NOMO-1 (cell line): ENCODE measurements at regions not wholly inside any gene's neighbourhood (a gene's known extent, or its start where the extent isn't known, plus 50 kb on each side); places are given as distances from the start of the nearest gene placed in this dataset.
"Not testable (repeated sequence)": the region's sequence is repeated elsewhere in the genome, so short reads cannot be mapped to it uniquely, and the experiment has no call there.

ENCODE experiments used
- DNase-seq, 2 experiments: peaks; one replicate each; lab custom pipeline; 2025; ENCODE audit not compliant: unreplicated experiment in 2 of 2; lab: John Stamatoyannopoulos, UW

DNA sequence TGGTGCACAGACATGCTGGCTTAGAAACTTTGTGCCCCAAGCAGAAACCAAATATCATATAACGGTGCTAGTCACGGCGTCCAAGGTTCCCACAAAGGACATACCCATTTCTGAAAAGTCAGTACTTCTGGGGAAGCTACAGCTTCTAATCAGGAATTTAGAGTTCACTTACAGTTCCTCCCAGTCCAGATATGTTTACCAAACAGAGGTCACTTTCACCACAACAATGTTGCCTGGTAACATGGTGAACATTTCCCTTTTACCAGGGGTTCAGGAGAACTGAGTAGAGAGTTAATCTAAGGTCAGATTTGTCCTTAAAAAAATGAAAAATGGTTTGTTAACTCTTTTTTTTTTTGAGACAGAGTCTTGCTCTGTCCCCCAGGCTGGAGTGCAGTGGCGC is 265.9 kb upstream of the MKLN1 start:
- no peak for DNase-seq

DNA sequence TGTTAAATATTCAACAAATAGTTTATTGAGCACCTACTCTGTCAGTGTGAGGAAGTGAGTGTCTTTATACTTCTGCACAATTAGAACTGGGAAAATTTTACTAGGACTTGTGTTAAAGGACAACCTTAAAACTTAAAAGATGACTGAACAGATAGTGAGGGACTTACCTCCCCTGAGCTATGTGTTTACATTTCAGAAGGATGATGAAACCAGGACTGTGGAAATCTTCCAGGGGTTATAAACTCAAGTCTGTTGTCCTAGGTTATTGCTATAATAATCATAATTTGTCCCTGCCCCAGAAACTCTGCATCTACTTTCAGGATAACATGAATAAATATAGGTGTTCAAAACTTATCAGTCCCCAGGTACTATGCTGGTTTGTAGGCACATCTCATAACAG is 261.0 kb upstream of the MKLN1 start:
- DNase-seq, result no peak

DNA sequence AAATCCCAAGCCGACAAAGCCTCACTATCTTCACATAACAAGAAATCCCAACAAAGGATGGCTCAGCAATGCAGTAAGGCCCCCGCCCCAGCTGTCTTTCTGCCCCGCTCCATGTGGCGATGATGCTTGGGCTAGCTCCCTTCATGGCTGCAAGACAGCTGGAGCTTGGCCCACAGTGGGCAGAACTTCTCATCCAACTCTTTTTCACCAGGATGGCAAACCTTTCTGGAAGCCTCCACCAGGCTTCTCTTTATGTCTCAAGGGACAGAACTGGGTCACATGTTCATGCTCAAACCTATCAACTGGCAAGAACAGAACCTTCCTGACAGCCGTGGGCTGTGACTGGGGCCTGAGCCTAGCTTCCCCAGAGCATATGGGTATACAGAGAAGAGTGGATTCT is 260.5 kb upstream of the MKLN1 start:
- DNase-seq, result no peak

DNA sequence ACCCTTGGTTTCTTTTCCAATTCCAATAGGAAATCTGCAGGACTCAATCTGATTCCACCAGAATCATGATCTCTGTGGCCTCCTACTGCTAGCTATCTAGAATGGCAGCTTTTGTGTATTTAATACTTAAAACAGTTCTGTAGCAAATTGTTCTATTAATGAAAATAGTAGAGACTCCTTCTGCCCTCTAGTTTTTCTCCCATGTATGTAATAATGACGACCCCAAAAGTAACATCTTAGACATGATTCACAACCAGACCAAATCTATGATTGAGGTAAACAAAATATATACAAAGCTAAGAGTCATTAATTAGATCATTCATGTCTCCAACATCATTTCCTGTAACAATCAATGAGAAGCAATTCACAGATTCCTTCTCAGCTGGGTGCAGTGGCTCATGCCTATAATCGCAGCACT is 259.1 kb upstream of the MKLN1 start:
- DNase-seq, result no peak

DNA sequence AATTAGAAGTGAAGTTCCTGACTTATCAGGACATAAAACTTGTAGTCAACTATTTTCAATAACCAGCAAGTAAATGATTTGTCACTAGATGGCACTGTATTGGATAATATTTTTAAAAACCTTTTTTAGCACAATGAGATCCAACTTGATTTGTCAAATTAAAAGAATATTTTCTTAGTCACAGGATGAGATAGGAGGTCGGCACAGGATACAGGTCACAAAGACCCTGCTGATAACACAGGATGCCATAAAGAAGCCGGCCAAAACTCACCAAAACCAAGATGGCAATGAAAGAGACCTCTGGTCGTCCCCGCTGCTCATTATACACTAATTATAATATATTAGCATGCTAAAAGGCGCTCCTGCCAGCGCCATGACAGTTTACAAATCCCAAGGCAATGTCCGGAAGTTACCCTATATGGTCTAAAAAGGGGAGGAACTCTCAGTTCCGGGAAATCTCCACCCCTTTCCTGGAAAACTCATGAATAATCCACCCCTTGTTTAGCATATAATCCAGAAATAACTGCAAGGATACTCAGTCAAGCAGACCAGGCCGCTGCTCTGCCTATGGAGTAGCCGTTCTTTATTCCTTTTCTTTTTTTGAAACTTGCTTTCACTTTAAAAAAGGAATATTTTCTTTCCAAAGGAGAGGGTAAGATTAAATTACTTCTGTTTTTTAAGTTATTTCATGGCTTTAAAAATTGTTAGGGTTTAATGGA is 255.7 kb upstream of the MKLN1 start:
- DNase-seq, result peak in 1 of 2 experiments; percentile 51

DNA sequence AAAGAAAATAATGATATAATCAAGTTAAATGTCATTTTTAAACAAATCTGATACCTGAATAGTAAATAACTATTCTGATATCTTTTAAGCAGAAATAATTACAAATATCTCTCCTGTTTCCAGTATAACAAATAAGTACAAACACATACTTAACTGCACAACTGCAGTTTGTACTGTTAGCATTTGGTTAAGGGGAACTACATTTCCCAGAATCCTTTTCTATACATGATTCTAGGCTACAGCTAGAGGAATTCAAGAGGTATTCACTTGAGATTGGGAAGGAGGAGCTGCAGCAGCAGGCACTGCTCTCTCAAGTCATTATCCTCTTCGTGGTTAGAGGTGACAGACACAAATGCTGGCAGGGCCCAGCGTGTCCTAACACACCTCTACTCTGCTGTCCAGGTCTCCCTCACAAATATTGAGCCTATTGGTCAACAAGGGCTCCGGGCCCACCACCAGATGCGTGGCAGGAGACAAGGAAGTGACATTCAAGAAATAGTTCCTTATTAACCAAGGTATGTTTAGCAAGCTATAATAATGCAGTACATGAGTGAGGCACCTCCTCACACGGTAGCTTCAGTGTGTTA is 255.1 kb upstream of the MKLN1 start:
- peak in 1 of 2 experiments; percentile 26 for DNase-seq

DNA sequence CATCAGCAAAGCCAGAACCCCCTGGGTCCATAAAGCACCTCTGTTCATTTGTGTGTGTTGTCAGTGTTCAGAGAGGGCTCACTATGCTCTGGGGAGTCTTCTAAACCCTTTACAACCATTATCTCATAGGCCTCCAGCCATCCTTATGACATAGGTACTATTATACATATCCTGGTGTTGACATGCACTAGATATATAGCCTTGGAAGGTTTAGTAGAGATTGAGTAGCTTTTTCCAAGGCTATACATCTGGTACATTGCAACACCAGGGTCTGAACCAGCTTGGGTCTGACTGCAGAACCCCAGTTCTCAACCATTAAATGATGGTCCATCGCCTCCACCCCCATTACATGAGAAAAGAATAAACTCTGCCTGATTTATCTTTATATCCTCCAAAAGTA is 253.6 kb upstream of the MKLN1 start:
- DNase-seq, result no peak

- no peak for DNase-seq
Observed at GRCh38 chr7:131074585-131074984, 253.1 kb upstream of the MKLN1 start.

- no peak for DNase-seq
Observed at GRCh38 chr7:131075406-131075805, 252.3 kb upstream of the MKLN1 start.

- no peak for DNase-seq
Observed at GRCh38 chr7:131076032-131076431, 251.6 kb upstream of the MKLN1 start.

DNA sequence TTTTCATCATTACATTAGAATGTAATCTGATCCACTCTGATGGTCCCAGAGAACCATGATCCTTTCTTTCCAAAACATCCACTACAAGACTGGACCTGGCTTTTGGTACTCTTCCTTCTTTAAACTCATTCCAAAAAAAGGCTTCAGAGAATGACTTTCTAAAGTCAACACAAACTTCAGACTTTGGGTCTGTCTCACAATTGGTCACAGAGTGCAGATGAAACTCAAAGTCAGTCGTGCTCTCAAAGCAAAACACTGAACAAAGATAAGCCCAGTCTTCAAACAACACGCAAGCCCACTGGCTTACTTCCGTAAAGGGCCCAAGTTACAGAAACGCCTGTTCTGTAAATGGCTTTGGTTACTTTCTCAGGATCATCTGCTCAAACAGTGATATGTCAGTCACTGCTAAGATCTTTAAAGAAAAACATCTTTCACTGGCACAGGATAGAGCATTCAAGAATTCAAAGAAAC is 250.9 kb upstream of the MKLN1 start:
- DNase-seq, result no peak

DNA sequence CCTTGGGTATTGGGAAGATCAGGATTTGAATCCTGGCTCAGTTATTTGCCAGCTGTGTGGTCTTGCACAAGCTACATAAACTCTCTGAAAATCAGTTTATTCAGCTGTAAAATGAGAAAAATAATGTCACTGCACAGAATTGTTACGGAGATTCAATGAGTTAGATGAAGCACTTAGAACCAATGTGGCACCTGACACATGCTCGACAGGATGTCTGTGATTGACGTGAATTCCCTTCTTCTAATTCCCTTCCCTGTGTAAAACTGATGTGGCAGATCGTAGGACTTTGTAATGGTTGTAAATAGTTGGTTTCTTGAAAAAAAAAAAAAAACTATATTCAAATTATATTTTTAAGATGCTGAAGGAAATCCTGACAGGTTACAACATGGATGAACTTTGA is 249.9 kb upstream of the MKLN1 start:
- no peak for DNase-seq

DNA sequence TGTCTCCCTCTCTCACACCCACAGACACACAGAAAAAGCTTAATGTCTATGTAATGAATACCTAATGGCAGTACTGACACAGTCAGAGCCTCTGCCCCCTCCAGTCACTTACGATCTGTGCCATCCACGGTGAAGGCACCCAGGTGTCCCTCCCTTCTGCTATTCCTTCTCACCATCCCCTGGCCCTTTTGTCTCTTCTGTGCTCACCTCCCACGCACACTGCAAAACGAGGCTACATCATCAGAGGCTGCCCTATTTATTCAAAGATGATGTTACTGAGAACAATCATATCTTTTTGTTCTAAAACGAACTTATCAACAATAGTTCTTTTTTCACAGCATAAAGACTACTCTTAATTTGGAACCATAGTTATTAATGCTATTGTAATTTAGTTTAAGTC is 246.9 kb upstream of the MKLN1 start:
- DNase-seq, result no peak

DNA sequence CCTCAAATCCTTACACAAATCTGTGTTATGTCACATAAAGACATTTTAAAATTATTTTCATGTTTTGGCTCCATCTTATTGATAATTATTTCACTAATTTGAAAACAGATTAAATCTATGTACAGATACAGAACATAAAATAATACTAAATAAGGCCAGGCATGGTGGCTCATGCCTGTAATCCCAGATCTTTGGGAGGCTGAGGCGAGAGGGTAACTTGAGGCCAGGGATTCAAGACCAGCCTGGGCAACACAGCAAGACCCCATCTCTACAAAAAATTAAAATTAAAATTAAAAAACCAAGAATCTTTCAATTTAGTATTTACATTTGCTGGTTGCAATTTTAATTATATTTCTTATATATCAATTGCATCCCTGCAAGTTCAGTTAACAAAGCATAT is 246.4 kb upstream of the MKLN1 start:
- DNase-seq, result no peak

DNA sequence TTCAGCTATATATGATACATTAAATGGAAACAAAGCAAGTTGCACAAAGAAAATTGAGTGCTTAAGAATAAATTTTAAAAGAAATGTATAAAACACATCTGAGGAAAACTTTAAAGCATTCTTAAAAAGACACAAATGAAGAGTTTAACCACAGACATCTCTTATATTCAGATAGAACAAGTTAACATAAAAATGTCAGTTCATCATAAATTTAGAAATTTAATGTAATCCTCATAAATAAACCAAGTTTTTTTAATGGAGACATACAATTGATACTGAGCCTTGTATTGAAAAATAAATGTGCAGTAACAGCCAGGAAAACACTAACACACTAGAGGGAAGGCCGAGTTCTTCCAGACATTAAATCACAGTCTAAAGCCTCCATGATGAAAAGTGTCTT is 243.9 kb upstream of the MKLN1 start:
- no peak for DNase-seq

DNA sequence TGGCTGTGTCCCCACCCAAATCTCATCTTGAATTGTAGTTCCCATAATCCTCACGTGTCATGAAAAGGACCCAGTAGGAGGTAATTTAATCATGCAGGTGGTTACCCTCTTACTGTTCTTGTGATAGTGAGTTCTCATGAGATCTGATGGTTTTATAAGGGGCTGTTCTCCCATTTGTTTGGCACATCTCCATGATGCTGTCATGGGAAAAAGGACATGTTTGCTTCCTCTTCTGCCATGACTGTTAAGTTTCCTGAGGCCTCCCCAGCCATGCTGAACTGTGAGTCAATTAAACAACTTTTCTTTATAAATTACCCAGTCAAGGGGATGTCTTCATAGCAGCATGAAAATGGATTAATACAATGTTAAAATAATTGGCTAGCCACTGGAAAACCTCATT is 243.3 kb upstream of the MKLN1 start:
- not testable (repeated sequence) for DNase-seq

- DNase-seq, result no peak
Observed at GRCh38 chr7:131087756-131088658, 239.7 kb upstream of the MKLN1 start.

DNA sequence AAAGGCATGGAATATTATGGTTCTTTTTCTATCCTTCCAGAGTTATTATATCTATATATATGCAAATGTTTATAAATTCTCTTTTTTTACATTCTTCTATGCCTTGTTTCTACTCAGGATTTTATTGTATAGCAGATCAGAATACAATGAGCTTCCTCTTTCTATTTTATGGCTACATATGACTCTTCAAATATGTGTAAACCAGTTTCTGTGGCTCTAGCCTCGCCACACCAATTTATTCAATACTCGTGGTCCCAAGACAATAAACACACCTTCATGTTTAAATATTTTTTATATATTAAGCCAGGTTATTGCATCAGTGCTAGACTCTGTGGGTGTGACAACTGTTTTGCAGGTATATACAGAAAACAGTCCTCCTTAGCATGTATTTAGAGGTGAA is 237.5 kb upstream of the MKLN1 start:
- peak in 1 of 2 experiments; percentile 6 for DNase-seq

GRCh38 chr7:131090886-131091692 is 236.6 kb upstream of the MKLN1 start:
- no peak for DNase-seq

GRCh38 chr7:131094685-131095084 is 233.0 kb upstream of the MKLN1 start:
- no peak for DNase-seq

DNA sequence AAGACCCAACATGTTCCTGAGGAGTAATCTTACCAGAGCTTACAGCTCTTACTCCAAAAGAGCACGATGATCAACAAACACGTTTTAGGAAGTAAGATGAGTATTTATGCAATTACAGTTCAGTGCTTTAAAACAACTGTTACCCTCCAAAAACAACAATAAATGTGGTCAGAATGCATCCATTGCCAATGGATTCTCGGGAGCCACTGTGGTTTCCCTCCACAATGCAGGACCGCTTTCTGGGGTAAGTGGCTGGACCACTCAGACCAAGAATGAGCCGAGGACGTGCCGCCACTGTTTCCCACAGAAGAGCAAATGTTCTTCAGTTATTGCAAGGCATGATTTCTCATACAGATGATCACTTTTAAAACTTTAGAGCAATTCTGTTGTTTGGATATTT is 232.3 kb upstream of the MKLN1 start:
- DNase-seq, result no peak
